ENCODE measurements at regions not wholly inside any gene's neighbourhood (a gene's known extent, or its start where the extent isn't known, plus 50 kb on each side); places are given as distances from the start of the nearest gene placed in this dataset.

- no peak for TF ChIP-seq CTCF (IDR thresholded peaks at IDR 0.05; ENCODE audit: extremely low read depth, insufficient read depth, missing control alignments)
- DNase-seq (ENCODE audit: low spot score): no peak
- in situ Hi-C loops (cut with MboI; ENCODE audit: low pct_unique_long_range_greater_than_20kb, low sequenced_read_pairs, unreplicated experiment): no loop called here
Measured at GRCh38 chr17:69762359-69762758, 312.7 kb upstream of the KCNJ16 start.

GRCh38 chr17:69762766-69763165 lies 312.3 kb upstream of the KCNJ16 start:
- in situ Hi-C loops (cut with MboI; ENCODE audit: low pct_unique_long_range_greater_than_20kb, low sequenced_read_pairs, unreplicated experiment): no loop called here
- no peak for DNase-seq (ENCODE audit: low spot score)
- TF ChIP-seq CTCF (IDR thresholded peaks at IDR 0.05; ENCODE audit: extremely low read depth, insufficient read depth, missing control alignments): no peak

GRCh38 chr17:69763503-69763902 lies 311.5 kb upstream of the KCNJ16 start:
- no peak for TF ChIP-seq CTCF (IDR thresholded peaks at IDR 0.05; ENCODE audit: extremely low read depth, insufficient read depth, missing control alignments)

GRCh38 chr17:69764146-69764545 lies 310.9 kb upstream of the KCNJ16 start:
- in situ Hi-C loops (cut with MboI; ENCODE audit: low pct_unique_long_range_greater_than_20kb, low sequenced_read_pairs, unreplicated experiment): no loop called here
- TF ChIP-seq CTCF (IDR thresholded peaks at IDR 0.05; ENCODE audit: extremely low read depth, insufficient read depth, missing control alignments): no peak
- no peak for DNase-seq (ENCODE audit: low spot score)

More at GRCh38 chr17:69763503-69763902, 311.5 kb upstream of the KCNJ16 start:
- no peak for DNase-seq (ENCODE audit: low spot score)
- in situ Hi-C loops (cut with MboI; ENCODE audit: low pct_unique_long_range_greater_than_20kb, low sequenced_read_pairs, unreplicated experiment): no loop called here

- in situ Hi-C loops (cut with MboI; ENCODE audit: low pct_unique_long_range_greater_than_20kb, low sequenced_read_pairs, unreplicated experiment): no loop called here
- TF ChIP-seq CTCF (IDR thresholded peaks at IDR 0.05; ENCODE audit: extremely low read depth, insufficient read depth, missing control alignments): no peak
- no peak for DNase-seq (ENCODE audit: low spot score)
Measured at GRCh38 chr17:69769050-69769449, 306.0 kb upstream of the KCNJ16 start.

- no peak for DNase-seq (ENCODE audit: low spot score)
- no peak for TF ChIP-seq CTCF (IDR thresholded peaks at IDR 0.05; ENCODE audit: extremely low read depth, insufficient read depth, missing control alignments)
- in situ Hi-C loops (cut with MboI; ENCODE audit: low pct_unique_long_range_greater_than_20kb, low sequenced_read_pairs, unreplicated experiment): no loop called here
Measured at GRCh38 chr17:69773081-69773480, 301.9 kb upstream of the KCNJ16 start.
